ENCODE measurements at regions not wholly inside any gene's neighbourhood (a gene's known extent, or its start where the extent isn't known, plus 50 kb on each side); places are given as distances from the start of the nearest gene placed in this dataset.
A peak's percentile ranks its signal among the peaks of the same experiment; 100 is the strongest.

- Histone ChIP-seq H3K4me1 (no peaks in the 10 kb centered on the region), H3K27ac (no peak overlapping the region), H3K9me3 (peaks cover 0 to 16% (median 0%) of the 10 kb centered on the region in 3 donors), H3K4me3 (no peak overlapping the region), H3K27me3 (no peaks in the 10 kb centered on the region), H3K36me3 (no peaks in the 10 kb centered on the region)
- ATAC-seq = peak; percentile 3
- TF ChIP-seq EP300 (IDR thresholded peaks at IDR 0.05) (no peak), CTCF (IDR thresholded peaks at IDR 0.05) (no peak), POLR2A (IDR thresholded peaks at IDR 0.05) (no peak), POLR2AphosphoS5 (IDR thresholded peaks at IDR 0.05) (no peak)
Measured at GRCh38 chr13:106322628-106323027, 212.8 kb downstream of the EFNB2 start.

DNA sequence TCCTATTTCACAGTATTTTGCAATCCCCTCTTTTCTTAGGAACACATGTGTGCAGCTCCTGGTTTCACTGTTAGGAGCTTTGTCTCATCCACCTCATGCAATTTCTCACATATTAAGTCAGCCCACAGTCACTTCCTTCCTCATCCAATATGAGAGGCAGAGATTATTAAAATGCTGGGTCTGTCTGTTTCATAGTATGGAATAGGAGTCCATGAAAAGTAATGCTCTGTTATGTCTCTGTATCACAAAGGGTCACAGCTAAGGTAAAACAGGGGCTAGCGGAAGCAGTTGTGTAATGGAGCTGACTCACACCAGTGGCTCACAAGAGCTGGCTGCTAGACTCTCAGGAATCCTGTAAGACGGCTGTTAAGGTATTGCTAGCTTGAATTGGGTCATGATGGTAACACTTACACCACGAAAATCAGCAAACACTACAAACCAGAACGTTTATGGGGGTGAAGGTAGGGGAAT is 216.5 kb downstream of the EFNB2 start:
- H3K36me3 ChIP-seq = no peaks in the 10 kb centered on the region
- no peak overlapping the region for H3K4me3 ChIP-seq
- no peaks in the 10 kb centered on the region for H3K4me1 ChIP-seq
- TF ChIP-seq POLR2AphosphoS5 (IDR thresholded peaks at IDR 0.05) (no peak), POLR2A (IDR thresholded peaks at IDR 0.05) (no peak), EP300 (IDR thresholded peaks at IDR 0.05) (no peak), CTCF (IDR thresholded peaks at IDR 0.05) (no peak)
- H3K27ac ChIP-seq = no peak overlapping the region
- ATAC-seq = no peak
- H3K9me3 ChIP-seq = peaks cover 0 to 16% (median 0%) of the 10 kb centered on the region in 3 donors
- H3K27me3 ChIP-seq = no peaks in the 10 kb centered on the region
- WGBS, 2 donors (ENCODE audit: low coverage in 1 of 2) = 51 to 54% methylated on average over 3 to 4 of the region's 4 CpGs

DNA sequence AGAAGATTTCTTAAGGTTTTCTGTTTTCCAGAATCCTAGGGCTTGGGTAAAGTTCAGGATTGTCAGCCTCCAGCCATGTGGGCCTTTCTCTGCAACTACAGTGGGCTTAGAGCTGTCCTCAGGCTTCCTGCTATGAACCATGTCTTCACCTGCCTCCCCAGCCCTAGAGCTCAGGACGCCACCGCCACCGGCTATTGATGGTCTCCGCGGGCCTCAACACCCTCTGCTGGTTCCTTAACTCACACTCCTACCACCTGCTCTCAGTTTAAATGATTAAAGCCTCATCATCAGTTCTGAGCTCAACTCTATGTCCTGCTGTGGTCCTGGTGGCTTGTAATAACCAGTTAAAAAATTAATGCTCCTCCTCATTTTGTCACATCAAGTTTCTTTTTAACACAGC is 221.0 kb downstream of the EFNB2 start:
- Histone ChIP-seq H3K9me3 (no peaks in the 10 kb centered on the region), H3K27ac (no peak overlapping the region), H3K4me3 (no peak overlapping the region), H3K27me3 (no peaks in the 10 kb centered on the region), H3K36me3 (no peaks in the 10 kb centered on the region), H3K4me1 (no peaks in the 10 kb centered on the region)
- ATAC-seq = no peak
- WGBS, 2 donors (ENCODE audit: low coverage in 1 of 2) = 73 to 79% methylated on average over 2 to 5 of the region's 5 CpGs
- TF ChIP-seq POLR2AphosphoS5 (IDR thresholded peaks at IDR 0.05) (no peak), POLR2A (IDR thresholded peaks at IDR 0.05) (no peak), CTCF (IDR thresholded peaks at IDR 0.05) (no peak), EP300 (IDR thresholded peaks at IDR 0.05) (no peak)

GRCh38 chr13:106311004-106311403 is 224.5 kb downstream of the EFNB2 start:
- peaks cover 0 to 7% (median 0%) of the 10 kb centered on the region in 3 donors for H3K9me3 ChIP-seq
- no peaks in the 10 kb centered on the region for H3K36me3 ChIP-seq
- H3K4me1 ChIP-seq = no peaks in the 10 kb centered on the region
- ATAC-seq = no peak
- WGBS, 2 donors (ENCODE audit: low coverage in 1 of 2) = 28 to 35% methylated on average over 5 to 7 of the region's 9 CpGs
- H3K27me3 ChIP-seq = no peaks in the 10 kb centered on the region
- TF ChIP-seq EP300 (IDR thresholded peaks at IDR 0.05) (no peak), CTCF (IDR thresholded peaks at IDR 0.05) (no peak), POLR2A (IDR thresholded peaks at IDR 0.05) (no peak), POLR2AphosphoS5 (IDR thresholded peaks at IDR 0.05) (no peak)
- no peak overlapping the region for H3K27ac ChIP-seq
- no peak overlapping the region for H3K4me3 ChIP-seq

GRCh38 chr13:106310291-106310865 is 225.1 kb downstream of the EFNB2 start:
- Histone ChIP-seq H3K27me3 (no peaks in the 10 kb centered on the region), H3K36me3 (no peaks in the 10 kb centered on the region), H3K9me3 (peaks cover 0 to 7% (median 0%) of the 10 kb centered on the region in 3 donors), H3K4me3 (no peak overlapping the region), H3K4me1 (no peaks in the 10 kb centered on the region), H3K27ac (no peak overlapping the region)
- WGBS, 2 donors (ENCODE audit: low coverage in 1 of 2) = 73 to 80% methylated on average over 1 of the region's 1 CpG
- no peak for ATAC-seq
- TF ChIP-seq POLR2AphosphoS5 (IDR thresholded peaks at IDR 0.05) (no peak), POLR2A (IDR thresholded peaks at IDR 0.05) (no peak), CTCF (IDR thresholded peaks at IDR 0.05) (no peak), EP300 (IDR thresholded peaks at IDR 0.05) (no peak)

All from gastroesophageal sphincter (tissue), 4 donors.